ENCODE measurements at regions not wholly inside any gene's neighbourhood (a gene's known extent, or its start where the extent isn't known, plus 50 kb on each side); places are given as distances from the start of the nearest gene placed in this dataset.

GRCh38 chr7:131008840-131009711 is 275.1 kb upstream of the KLF14 start:
- TF ChIP-seq POLR2A (IDR thresholded peaks at IDR 0.05; ENCODE audit: low read depth, low read length) (no peak), TAF1 (IDR thresholded peaks at IDR 0.05; ENCODE audit: borderline replicate concordance, low read depth, low read length) (no peak)

All from GM12892 (cell line).